OCI-LY1 (cell line): ENCODE measurements at regions not wholly inside any gene's neighbourhood (a gene's known extent, or its start where the extent isn't known, plus 50 kb on each side); places are given as distances from the start of the nearest gene placed in this dataset.

ENCODE experiments used
- CTCF ChIP-seq: fragments of 200-600 bp; sonication (generic), shearing (Covaris generic); IDR thresholded peaks from 2 replicates; pipeline ENCODE4 v1.5.1; 2017; ENCODE audit warnings: mild to moderate bottlenecking, antibody characterized with exemption, low read length, moderate library complexity, mixed read lengths
- EZH2 ChIP-seq: fragments of 200-600 bp; sonication (generic), shearing (Covaris generic); IDR thresholded peaks from 2 replicates; pipeline ENCODE4 v1.8.0; 2017; ENCODE audit warnings: borderline replicate concordance, mixed run types, mild to moderate bottlenecking, antibody characterized with exemption, low read length, moderate library complexity, mixed read lengths

- TF ChIP-seq CTCF = no peak
- no peak for TF ChIP-seq EZH2
Observed at GRCh38 chr2:186254759-186255158, 231.3 kb upstream of the ZC3H15 start.
